Stimulated activated CD4-positive, alpha-beta T cell treated with anti-CD3 and anti-CD28 coated beads, TNF-alpha, amount 100 ng/mL, for 4 hours (primary cell): ENCODE measurements at regions not wholly inside any gene's neighbourhood (a gene's known extent, or its start where the extent isn't known, plus 50 kb on each side); places are given as distances from the start of the nearest gene placed in this dataset.
"Not testable (repeated sequence)": the region's sequence is repeated elsewhere in the genome, so short reads cannot be mapped to it uniquely, and the experiment has no call there.

Experiments used
- DNase-seq, 3 experiments: peaks; one replicate each; pipeline ENCODE4 v3.0.0-alpha.2; 2020; ENCODE audit warnings: low read depth in 3 of 3

DNA sequence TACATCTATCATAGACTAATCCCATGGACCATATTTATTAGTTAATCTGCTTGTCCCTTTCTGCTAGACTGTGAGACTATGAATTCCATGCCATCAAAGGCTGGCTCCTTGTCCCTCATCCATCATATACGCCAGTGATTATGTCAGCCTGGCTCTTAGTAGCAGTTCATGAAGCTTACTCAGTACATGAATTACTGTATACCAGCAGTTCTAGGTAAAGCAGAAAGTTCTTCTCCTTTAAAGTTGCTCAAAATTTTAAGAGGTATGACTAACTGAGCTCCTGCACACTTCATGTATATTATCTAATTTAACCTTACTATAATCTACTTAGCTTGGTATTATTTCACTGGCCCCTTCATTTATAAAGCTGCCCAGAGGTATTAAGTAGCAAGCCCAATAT lies 190.9 kb upstream of the TBL1XR1 start:
- DNase-seq: no peak

DNA sequence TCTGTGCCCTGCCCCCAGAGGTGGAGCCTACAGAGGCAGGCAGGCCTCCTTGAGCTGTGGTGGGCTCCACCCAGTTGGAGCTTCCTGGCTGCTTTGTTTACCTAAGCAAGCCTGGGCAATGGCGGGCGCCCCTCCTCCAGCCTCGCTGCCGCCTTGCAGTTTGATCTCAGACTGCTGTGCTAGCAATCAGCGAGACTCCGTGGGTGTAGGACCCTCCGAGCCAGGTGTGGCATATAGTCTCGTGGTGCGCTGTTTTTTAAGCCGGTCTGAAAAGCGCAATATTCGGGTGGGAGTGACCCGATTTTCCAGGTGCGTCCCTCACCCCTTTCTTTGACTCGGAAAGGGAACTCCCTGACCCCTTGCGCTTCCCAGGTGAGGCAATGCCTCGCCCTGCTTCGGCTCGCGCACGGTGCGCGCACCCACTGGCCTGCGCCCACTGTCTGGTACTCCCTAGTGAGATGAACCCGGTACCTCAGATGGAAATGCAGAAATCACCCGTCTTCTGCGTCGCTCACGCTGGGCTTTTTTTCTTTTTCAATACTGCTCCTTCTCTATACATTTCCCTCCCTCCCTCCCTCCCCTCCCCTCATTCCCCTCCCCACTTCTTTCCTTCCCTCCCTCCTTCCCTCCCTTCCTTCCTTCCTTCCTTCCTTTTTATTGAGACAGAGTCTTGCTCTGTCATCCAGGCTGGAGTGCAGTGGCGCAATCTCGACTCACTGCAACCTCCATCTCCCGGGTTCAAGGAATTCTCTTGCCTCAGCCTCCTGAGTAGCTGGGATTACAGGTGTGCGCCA lies 197.1 kb upstream of the TBL1XR1 start:
- DNase-seq: not testable (repeated sequence)

DNA sequence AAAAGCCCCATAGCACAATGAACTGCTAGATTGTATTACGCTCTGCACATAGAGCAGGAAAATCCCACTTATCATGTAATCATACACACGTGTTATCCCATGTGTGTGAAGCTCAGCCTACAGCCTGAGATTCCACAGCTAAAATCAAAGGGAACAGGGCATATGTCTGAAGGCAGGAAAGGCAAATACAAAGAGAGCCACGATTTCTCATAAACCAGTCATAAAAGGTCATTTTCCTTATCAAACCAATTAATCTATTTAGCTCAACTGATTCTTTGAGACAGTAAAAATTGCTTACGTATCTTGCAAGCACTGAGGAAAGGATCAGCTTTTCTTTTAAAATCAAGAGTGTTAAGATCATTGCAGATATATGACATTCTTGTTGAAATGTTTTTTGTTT lies 199.5 kb upstream of the TBL1XR1 start:
- no peak for DNase-seq

DNA sequence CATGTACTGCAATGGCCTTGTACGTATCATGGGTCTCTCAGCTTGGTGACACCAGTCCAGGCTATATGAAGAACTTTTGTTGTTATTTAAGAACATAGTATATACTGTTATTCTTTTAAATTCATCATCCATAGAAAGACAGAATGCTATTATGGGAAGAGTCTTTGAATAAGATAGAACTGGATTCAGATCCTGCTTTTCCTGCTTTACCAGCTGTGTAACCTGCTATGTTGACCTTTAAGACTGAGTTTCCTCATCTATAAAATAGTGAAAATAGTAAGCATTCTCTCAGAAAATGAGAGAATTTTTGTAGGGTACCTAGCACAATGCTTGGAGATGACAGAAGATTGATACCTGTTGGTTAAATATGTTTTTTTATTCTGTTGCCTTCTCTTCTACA lies 204.1 kb upstream of the TBL1XR1 start:
- no peak for DNase-seq

DNA sequence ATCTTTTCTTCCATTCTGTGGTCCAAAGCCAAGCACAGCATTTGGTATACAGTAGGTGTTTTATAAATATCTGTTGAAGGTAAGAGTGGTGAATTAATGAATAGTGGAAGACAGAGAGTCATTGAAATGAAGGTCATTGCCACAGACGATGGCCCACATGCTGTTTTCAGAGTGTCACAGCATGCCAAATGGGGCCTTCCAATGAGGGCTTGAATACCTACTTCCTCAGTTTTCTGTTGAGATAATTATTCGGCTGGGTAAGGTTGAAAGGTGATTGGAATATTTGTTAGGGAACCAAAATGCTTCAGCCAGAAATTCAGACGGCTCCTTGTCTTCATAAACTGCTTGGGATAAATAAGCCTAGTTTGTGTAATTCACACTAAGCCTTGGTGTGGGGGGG lies 205.3 kb upstream of the TBL1XR1 start:
- no peak for DNase-seq

DNA sequence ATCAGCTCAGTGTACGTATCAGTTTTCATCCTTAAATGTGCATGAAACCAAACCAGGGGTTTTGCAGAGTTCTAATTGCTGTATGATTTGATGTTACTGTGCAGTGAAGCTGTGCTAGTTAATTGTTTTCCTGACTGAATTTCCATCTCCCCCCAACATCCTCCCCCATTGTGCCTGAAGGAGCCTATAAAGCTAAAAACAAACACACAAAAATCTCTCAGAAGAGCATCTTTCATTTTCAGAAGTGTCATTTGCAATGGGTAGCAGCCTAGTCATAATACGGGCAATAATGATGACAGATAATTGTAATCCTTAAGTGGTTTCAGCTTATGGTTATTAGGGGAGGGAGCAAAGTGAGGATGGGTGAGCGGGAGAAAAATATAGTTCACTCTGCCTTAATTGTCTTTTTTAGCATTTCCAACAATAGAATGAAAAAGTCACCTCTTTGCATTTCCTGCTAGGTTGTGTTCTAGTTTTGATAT lies 207.9 kb upstream of the TBL1XR1 start:
- DNase-seq: no peak

DNA sequence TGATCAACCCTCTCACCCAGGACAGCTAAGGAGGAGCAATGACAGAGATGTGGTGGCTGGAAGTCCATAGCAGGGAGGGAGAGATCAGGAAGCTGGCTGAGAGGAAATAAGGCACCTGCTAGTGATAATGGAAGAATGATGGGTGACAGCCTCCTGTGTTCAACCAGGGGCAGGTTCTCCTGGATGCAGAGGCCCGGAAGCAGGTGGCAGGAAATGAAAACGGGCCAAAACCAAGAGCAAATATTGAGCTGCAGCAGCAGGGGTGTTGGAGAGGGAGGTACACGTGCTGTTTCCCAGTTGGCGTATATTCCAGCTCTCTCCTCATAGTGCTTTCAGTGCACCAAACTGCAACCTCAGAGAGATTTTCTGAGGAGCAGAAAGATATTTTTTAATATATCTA lies 213.4 kb upstream of the TBL1XR1 start:
- no peak for DNase-seq

DNA sequence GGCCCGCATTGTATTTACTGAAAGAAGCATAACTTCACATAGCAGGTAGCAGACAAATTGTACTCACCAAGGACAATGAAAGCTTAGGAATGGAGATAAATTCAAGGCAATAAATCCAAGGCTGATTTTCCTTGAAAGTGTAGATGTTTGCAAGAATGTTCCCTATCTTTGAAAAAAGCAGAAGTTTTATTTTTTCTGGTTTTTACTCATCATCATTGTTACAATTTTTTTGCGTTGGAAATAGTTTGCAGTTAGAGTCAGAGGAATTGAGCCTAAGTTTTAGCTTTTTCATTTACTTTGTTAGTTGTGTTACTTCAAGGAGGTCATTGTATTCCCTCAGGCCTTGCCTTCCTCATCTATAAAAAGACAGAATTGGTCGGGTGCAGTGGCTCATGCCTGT lies 213.9 kb upstream of the TBL1XR1 start:
- no peak for DNase-seq

DNA sequence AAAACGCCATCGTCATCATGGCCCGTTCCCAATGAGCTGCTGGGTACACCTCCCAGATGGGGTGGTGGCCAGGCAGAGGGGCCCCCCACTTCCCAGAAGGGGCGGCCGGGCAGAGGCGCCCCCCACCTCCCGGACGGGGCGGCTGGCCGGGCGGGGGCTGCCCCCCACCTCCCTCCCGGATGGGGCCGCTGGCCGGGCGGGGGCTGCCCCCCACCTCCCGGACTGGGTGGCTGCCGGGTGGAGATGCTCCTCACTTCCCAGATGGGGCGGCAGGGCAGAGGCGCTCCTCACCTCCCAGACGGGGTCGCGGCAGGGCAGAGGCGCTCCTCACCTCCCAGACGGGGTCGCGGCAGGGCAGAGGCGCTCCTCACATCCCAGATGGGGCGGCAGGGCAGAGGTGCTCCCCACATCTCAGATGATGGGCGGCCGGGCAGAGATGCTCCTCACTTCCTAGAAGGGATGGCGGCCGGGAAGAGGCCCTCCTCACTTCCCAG lies 215.4 kb upstream of the TBL1XR1 start:
- DNase-seq: not testable (repeated sequence)

DNA sequence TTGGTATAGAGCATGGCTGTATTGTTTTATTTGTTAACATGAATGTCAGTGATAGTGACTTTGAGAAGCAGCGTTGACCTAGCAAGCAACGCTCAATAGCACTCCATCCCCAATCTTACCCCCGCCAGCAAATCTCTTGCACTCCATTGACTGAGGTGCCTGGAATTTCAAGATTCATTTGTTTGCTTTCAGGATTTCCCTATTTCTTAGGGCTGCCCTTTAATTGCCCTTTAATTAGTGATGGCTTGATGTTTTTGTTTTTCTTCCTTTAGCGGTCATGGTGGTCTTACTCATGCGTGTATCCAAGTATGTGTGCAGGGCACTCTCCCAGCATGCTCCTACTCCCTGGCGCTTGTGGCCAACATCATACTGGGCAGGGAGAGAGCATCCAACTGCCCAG lies 216.8 kb upstream of the TBL1XR1 start:
- no peak for DNase-seq

DNA sequence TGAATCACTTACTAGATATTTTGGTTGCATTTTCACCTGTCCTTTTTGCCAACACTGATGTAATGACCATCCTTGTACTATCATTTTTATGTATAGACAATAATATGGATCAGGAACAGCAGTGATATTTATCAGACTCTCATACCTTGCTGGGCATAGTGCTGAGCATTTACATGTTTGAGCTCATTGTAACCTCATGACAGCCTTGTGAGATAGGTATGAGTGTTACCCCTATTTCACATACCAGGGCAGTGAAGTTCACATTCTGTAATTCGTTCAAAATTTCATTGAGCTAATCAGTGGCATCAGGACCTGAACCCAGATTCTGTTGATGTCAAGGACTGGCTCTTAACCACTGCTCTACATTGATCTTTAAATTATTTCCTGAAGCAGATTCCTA lies 221.5 kb upstream of the TBL1XR1 start:
- no peak for DNase-seq

DNA sequence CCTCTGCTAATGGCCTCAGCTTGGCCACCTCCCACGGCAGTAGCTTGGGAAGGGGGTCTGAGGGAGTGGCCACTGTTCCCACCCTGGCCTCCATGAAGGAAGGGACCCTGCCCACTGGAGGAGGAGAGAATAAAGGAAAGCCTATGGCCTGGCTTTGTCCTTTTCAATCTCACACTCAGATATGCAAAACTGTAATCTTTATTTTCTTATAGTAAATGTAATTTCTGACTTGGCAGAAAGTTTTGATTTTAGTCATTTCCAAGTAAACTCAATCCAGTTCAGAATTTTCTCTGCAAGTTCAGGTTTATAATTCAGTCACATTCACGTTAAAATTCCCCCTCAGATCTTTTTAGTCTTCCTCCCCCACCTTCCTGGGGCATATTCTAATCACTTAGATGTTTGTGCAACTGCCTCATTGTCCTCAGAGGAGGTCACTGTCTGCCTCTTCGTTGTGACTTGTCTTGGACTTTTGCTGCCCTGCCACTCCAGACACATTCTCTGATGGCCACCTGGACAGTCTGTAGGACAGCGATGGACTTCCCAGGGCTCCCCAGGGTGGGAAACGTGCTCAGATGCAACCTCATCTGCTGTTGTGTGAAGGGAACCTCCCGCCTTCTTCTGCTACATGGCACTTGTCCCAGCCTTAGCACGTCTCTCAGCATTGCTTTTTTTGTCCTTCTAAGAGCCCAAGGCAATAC lies 222.8 kb upstream of the TBL1XR1 start:
- peak in 1 of 3 experiments; percentile 3 for DNase-seq

DNA sequence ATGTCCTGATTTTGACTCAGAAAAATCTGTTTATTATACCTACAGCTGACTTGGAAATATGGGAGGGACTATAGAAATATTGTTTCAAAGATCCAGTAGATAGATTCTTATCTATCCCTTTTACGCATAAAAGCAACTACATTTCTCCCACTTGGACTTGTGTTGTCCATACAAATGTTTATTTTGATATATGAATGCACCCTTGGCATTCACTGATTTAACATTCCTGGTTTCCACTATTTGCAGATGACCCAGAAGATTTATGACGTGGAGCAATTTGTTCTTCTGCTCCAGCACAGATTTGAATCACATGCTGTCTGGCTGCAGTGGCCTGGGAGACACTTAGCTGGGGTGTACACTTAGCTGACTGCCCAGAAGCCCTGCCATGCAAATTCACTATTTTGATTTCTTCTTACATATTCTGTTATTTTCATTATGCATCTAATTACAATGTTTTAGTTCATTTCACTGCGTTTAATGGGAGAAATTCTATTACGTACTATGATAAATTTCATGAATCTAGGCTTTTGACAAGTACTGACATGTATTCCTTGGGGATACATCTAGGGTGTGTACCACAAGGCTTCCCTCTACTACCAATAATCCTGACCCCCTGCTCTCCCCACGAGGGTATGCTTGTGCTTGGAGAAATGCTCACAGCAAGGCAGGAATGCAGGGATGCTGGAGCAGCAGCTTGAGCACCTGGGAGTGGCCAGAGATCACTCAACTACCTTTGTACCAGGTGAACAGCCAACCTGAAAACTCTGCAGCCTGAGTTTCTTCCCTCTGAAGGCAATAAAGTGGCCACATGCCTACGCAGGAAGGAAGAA lies 223.6 kb upstream of the TBL1XR1 start:
- no peak for DNase-seq

DNA sequence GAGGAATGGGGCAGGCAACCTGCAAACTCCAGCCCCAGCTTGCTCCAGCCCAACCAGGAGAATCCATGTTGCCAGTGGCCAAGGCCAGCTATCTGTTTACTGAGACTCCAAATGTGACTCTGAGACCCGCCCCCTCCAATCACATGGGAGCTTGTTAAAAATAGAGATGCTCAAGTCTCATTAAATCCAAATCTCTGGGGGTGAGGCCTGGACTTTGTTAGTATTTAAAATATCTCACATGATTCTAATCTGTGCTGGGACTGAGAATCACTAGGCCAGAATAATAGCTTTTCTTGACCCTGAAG lies 224.2 kb upstream of the TBL1XR1 start:
- no peak for DNase-seq

DNA sequence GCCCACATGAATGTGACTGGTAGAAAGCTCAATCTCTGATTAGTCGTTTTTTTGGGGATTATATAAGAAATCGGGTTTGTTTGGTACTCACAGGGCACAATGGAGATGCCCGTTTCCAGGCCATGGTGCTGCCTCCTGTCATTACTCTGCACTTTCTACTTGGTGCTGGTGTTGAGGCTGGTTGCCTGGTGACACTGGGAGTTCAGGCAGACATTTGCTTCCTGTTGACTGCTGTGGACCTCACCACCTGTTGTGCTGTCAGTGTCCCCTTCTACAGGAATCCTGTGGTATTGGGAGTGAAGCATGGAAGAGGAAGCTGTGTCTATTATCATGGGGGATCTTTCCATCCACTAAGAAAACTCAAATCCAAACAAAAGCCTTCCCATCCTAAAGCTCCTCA lies 227.2 kb upstream of the TBL1XR1 start:
- DNase-seq: no peak

DNA sequence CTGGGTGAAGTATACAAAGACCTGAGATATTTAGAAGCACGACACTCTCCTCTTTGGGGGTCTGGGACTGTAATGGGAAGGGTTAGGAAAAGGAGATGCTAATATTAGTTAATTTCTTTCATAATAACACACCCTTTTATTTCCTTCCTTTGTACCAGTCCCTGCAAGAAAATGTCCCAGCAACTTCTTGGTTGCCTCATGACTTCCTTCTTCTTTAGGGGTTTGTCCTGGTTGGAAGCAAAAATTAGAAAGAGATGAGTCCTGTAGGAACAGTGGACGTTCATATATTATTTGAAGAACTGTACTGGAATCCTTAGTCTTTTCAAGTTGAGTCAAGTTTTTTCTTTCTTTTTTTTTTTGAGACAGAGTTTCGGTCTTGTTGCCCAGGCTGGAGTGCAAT lies 227.8 kb upstream of the TBL1XR1 start:
- no peak for DNase-seq

DNA sequence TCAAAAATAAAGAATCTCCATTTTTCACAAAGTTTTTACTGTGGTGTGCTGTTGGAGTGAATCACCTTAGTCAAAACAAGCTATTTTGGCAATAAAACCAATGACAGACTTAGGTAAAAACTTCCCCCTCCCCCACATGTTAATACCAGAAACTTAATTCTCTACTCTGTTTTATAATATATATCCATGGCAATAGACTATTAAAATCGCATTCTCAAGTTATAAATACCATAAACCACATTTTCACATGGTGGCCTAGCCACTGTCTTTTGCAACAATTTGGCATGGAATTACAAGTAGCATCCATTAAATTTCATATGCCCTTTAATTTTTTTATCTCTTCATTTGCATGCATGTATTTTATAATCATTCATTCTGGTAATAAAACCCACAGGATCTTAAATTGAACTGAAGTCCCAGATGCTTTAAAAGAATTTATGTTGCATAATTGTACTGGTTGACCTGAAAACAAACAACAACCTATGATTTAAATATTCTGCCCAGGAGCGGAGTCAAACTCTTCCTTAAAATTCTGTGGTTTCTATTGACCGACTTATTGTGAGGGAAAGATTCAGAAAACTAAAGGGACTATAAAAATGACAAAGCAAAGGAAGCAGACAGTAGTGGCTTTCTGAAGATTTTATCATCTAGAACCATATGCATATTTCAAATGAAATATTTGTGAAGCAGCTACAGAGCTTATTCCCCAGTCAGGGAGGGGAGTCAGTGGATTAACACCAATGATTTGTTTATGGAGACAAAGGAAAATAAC lies 229.0 kb upstream of the TBL1XR1 start:
- no peak for DNase-seq

DNA sequence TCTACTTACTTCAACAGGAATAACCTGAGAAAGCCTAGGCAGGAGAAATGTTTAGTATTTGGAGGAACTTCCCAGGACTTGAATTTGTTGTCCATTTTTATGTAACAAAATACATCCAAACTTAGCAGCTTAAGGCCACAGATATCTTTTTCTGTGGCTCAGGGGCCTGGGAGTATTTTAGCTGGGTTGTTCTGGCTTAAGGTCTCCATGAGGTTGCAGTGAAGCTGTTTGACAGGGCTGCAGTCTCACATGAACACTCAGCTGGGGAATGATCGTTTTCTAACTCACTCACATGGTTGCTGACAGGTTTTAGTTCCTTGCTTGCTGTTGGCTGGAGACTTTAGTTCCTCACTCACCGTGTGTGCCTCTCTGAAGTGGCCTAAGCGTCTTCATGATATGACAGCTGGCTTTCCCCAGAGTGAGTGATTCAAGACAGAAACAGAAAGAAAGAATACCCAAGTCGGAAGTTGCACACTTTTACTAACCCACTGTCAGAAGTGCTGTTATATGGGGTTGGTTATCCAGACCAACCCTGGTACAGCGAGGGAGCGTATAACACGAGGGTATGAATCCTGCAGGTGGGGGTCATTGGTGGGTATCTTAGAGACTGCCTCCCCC lies 229.7 kb upstream of the TBL1XR1 start:
- peak in 1 of 3 experiments; percentile 3 for DNase-seq

DNA sequence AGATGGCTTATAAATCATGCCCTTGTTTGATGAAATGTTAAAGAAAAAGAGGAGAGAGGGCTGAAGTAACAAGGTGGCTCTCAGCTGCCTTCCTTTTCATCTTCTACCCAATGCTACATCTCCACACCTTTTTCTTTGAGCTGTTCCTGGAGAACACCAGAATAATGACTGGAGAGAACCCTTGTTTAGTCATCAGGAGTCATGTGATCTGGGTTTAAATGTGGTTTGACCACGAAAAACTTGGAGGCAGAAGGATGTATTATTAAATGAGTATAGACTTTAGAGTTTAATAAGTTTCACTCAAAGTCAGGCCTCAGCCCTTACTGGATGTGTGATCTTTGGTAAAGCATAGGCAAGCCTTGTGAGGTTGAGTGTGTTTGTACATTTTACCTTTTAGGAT lies 230.3 kb upstream of the TBL1XR1 start:
- DNase-seq: no peak

DNA sequence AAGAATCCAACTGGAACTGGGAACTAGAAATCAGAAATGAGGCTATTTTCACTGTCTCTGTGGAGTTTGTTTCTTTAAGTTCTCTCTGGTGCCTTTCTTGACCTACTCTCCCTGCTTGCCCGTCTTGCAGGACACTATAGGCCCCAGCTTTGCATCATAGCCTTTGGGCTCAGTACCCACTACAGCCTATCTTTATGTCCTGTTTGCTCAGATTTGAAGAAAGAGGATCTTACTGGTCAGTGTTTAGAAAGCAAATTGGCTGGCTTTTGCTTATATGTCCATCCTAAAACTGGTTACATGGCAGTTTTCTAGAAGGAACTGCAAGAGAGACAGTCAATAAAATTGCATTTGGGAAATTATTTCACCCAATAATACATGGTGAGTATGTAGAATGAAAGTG lies 231.8 kb upstream of the TBL1XR1 start:
- no peak for DNase-seq

DNA sequence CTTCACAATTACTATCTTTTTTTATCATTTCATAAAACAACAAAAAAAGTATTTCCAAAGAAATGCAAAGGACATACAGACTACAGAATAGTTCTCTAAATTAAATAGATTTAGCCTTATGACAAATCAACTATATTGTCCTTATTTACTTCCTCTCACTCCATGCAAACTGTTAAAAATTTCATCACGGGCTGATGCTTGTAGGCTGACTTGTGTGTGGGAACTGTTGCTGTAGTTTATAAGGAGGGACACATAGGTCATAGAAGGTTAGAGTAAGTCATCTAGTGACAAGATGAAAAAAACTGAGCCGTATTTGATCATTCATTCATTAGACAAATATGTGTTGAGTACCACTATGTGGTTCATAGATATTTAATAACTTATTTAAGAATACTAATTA lies 232.5 kb upstream of the TBL1XR1 start:
- no peak for DNase-seq
